ENCODE measurements at regions not wholly inside any gene's neighbourhood (a gene's known extent, or its start where the extent isn't known, plus 50 kb on each side); places are given as distances from the start of the nearest gene placed in this dataset.

GRCh38 chr1:112063781-112064728 is 74.6 kb upstream of the KCND3 start:
- intact Hi-C loops (cut with DNase I; ENCODE audit: low total_unique reads) = no loop called here
- no peaks in the 10 kb centered on the region for H3K9me3 ChIP-seq
- H3K27ac ChIP-seq = no peak overlapping the region
- no peaks in the 10 kb centered on the region for H3K27me3 ChIP-seq
- no peak for ATAC-seq
- no peak for TF ChIP-seq CTCF (IDR thresholded peaks at IDR 0.05 in 4 of 5, conservative IDR thresholded peaks at IDR 0.05 in 1 of 5)
- no peak for TF ChIP-seq POLR2A (IDR thresholded peaks at IDR 0.05)
- H3K4me3 ChIP-seq = no peak overlapping the region
- no peaks in the 10 kb centered on the region for H3K36me3 ChIP-seq
- in situ Hi-C loops (cut with MboI; ENCODE audit: low sequenced_read_pairs in 4 of 4) = no loop called here
- no peak for DNase-seq
- no peaks in the 10 kb centered on the region for H3K4me1 ChIP-seq

GRCh38 chr1:112067989-112068388 is 78.5 kb upstream of the KCND3 start:
- Histone ChIP-seq H3K4me1 (no peaks in the 10 kb centered on the region), H3K36me3 (no peaks in the 10 kb centered on the region), H3K27me3 (no peaks in the 10 kb centered on the region), H3K27ac (no peak overlapping the region), H3K9me3 (no peaks in the 10 kb centered on the region), H3K4me3 (no peak overlapping the region)
- no peak for DNase-seq
- in situ Hi-C loops (cut with MboI; ENCODE audit: low sequenced_read_pairs in 4 of 4) = no loop called here
- TF ChIP-seq CTCF (IDR thresholded peaks at IDR 0.05 in 4 of 5, conservative IDR thresholded peaks at IDR 0.05 in 1 of 5) = no peak
- no peak for TF ChIP-seq POLR2A (IDR thresholded peaks at IDR 0.05)
- ATAC-seq = no peak
- intact Hi-C loops (cut with DNase I; ENCODE audit: low total_unique reads) = no loop called here

- H3K9me3 ChIP-seq = no peaks in the 10 kb centered on the region
- H3K27ac ChIP-seq = no peak overlapping the region
- DNase-seq = no peak
- TF ChIP-seq POLR2A (IDR thresholded peaks at IDR 0.05) = no peak
- TF ChIP-seq CTCF (IDR thresholded peaks at IDR 0.05 in 4 of 5, conservative IDR thresholded peaks at IDR 0.05 in 1 of 5) = no peak
- H3K27me3 ChIP-seq = no peaks in the 10 kb centered on the region
- no peaks in the 10 kb centered on the region for H3K4me1 ChIP-seq
- H3K36me3 ChIP-seq = no peaks in the 10 kb centered on the region
- in situ Hi-C loops (cut with MboI; ENCODE audit: low sequenced_read_pairs in 4 of 4) (no loop called here), intact Hi-C loops (cut with DNase I; ENCODE audit: low total_unique reads) (no loop called here)
- no peak for ATAC-seq
- H3K4me3 ChIP-seq = no peak overlapping the region
Observed at GRCh38 chr1:112070677-112071076, 81.2 kb upstream of the KCND3 start.

- ATAC-seq (no peak), DNase-seq (no peak)
- in situ Hi-C loops (cut with MboI; ENCODE audit: low sequenced_read_pairs in 4 of 4) = no loop called here
- TF ChIP-seq POLR2A (IDR thresholded peaks at IDR 0.05) = no peak
- TF ChIP-seq CTCF (IDR thresholded peaks at IDR 0.05 in 4 of 5, conservative IDR thresholded peaks at IDR 0.05 in 1 of 5) = no peak
- no peaks in the 10 kb centered on the region for H3K27me3 ChIP-seq
- no peak overlapping the region for H3K4me3 ChIP-seq
- no peak overlapping the region for H3K27ac ChIP-seq
- intact Hi-C loops (cut with DNase I; ENCODE audit: low total_unique reads) = no loop called here
- no peaks in the 10 kb centered on the region for H3K36me3 ChIP-seq
- no peaks in the 10 kb centered on the region for H3K4me1 ChIP-seq
- no peaks in the 10 kb centered on the region for H3K9me3 ChIP-seq
Observed at GRCh38 chr1:112074711-112075110, 85.2 kb upstream of the KCND3 start.
